T-helper 2 cell (primary cell): ENCODE measurements at regions not wholly inside any gene's neighbourhood (a gene's known extent, or its start where the extent isn't known, plus 50 kb on each side); places are given as distances from the start of the nearest gene placed in this dataset.
A peak's percentile ranks its signal among the peaks of the same experiment; 100 is the strongest.
"Not testable (repeated sequence)": the region's sequence is repeated elsewhere in the genome, so short reads cannot be mapped to it uniquely, and the experiment has no call there.

ENCODE experiments used
- DNase-seq, 5 experiments: peaks; one replicate each; pipeline versions ENCODE4 v3.0.0 to v3.0.0-alpha.2; 2012 to 2022

DNA sequence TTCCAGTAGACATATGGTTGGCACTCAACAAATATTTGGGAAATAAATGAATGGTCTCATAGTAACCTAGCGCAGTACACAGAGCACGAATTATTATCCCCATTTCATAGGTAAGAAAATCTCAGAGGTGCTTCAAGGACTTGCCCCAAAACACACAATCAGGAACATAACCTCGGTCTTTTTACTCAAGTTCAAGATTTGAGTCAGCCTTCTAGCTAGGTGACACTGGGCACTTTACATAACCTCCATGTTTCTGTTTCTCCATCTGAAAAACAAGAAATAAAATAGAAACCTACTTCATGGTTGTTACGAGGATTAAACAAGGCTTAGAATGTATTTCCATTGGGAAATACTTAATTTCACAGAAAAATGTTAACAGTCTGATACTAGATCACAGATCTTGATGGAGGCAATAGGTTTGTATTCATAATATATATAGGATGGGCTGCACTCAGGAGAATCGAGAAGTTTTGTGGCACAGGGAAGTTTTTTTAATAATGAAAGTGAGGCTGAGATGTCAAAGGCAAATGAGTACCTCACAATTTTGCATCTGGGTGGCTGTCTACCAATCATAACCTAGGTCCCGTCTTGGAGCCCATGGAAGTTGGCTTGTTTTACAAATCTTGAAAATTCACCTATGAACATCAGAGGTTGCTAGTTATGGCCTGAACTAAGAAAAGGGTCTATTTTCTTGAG lies 147.4 kb upstream of the ZC3H12C start:
- no peak for DNase-seq

- peak in 2 of 5 experiments; percentile 12 to 88 for DNase-seq
These were observed 146.8 kb upstream of the ZC3H12C start for GRCh38 chr11:109946322-109946846.

GRCh38 chr11:109954534-109954933 lies 138.7 kb upstream of the ZC3H12C start:
- no peak for DNase-seq

GRCh38 chr11:109956124-109956793 lies 136.9 kb upstream of the ZC3H12C start:
- DNase-seq = peak in 1 of 5 experiments; percentile 68

GRCh38 chr11:109957000-109957399 lies 136.2 kb upstream of the ZC3H12C start:
- DNase-seq = no peak

DNA sequence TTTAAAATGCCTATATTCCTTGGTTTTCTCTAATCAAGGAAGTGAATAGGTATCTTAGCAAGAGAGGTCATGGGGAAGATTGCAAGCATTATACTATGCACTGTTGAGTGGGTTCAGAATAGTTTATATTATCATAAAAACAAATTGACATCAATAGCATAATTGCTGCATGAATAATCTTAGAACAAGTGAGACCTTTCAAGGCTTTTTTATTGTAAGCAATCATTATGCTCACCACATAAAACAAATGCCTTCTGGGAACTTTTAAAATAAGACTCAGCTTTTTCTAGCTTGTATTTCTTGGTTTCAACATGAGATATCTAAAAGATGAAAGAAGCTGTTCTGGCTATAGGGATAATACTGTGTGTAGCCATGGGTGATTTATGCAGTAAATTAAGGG lies 135.6 kb upstream of the ZC3H12C start:
- no peak for DNase-seq

- DNase-seq = no peak
These were observed 134.9 kb upstream of the ZC3H12C start for GRCh38 chr11:109958131-109958820.

DNA sequence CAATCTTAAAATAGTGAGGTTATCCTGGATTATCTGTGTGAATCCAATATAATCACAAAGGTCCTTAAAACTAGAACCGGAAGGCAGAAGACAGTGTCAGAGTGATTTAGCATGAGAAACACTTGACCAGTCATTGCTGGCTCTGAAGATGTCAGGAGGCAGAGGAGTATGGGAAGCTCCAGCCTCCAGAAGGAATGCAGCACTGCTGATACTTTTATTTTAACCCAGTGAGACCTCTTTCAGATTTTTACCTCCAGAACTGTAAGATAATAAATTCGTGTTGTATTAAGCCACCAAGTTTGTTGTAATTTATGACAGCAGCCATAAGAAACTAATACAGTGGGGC lies 134.4 kb upstream of the ZC3H12C start:
- DNase-seq = no peak

GRCh38 chr11:109960831-109961230 lies 132.4 kb upstream of the ZC3H12C start:
- no peak for DNase-seq

- DNase-seq = no peak
These were observed 131.9 kb upstream of the ZC3H12C start for GRCh38 chr11:109961261-109961660.

GRCh38 chr11:109963101-109963500 lies 130.1 kb upstream of the ZC3H12C start:
- no peak for DNase-seq

GRCh38 chr11:109964487-109964886 lies 128.7 kb upstream of the ZC3H12C start:
- no peak for DNase-seq

DNA sequence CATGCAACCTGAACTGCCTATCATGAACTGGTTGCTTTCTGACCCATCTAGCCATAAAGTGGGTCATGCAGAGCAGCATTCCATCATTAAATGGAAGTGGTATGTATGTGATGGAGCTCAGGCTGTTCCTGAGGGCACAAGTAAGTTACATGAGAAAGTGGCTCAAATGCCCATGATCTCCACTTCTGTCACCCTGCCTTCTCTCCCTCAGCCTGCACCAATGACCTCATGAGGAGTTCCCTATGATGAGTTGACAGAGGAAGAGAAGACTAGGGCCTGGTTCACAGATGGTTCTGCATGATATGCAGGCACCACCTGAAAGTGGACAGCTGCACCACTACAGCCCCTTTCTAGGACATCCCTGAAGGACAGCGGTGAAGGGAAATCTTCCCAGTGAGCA lies 127.7 kb upstream of the ZC3H12C start:
- DNase-seq = not testable (repeated sequence)

DNA sequence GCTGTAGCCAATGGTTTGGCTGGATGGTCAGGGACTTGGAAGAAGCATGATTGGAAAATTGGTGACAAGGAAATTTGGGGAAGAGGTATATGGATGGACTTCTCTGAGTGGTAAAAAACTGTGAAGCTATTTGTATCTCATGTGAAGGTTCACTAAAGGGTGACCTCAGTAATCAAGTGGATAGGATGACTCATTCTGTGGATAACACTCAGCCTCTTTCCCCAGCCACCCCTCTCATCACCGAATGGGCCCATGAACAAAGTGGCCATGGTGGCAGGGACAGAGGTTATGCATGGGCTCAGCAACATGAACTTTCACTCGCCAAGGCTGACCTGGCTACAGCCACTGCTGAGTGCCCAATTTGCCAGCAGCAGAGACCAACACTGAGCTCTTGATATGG lies 127.3 kb upstream of the ZC3H12C start:
- not testable (repeated sequence) for DNase-seq

GRCh38 chr11:109967136-109967535 lies 126.1 kb upstream of the ZC3H12C start:
- not testable (repeated sequence) for DNase-seq

DNA sequence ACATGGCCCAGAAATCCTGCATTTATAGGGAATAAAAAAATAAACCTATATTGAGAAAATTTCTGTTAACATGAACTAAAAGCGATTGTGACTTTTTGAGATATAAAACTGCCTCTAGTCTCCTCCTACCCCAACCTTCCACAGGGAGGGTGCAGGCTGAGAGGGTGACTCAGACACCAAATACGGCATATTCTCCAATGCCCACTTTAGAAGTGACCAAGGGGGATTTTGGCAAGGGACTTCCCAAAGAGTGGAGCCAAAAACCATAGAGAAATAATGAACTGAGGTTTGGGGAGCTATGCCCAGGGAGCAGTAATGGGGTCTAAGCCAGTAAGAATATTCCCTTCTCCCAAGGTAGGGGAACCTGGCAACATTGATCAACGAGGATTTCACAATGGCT lies 124.9 kb upstream of the ZC3H12C start:
- no peak for DNase-seq

DNA sequence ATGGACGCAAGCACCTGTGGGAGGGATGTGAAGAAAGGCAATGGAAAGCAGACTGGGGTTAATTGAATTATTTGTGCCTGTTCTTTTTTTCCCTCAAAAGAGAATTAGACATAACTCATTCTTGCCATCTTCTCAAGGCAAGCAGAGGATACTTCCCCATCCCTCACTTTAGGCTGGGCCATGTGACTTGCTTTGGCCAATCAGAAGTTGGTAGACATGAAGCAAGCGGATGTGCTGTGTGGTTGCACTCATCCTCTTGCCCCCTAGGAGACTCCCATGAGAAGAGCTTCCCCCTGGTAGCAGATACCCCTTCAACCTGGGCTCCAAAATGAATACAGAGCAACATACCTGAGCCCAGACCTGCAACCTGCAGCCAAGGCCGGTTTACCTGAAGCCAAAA lies 124.4 kb upstream of the ZC3H12C start:
- DNase-seq = no peak

DNA sequence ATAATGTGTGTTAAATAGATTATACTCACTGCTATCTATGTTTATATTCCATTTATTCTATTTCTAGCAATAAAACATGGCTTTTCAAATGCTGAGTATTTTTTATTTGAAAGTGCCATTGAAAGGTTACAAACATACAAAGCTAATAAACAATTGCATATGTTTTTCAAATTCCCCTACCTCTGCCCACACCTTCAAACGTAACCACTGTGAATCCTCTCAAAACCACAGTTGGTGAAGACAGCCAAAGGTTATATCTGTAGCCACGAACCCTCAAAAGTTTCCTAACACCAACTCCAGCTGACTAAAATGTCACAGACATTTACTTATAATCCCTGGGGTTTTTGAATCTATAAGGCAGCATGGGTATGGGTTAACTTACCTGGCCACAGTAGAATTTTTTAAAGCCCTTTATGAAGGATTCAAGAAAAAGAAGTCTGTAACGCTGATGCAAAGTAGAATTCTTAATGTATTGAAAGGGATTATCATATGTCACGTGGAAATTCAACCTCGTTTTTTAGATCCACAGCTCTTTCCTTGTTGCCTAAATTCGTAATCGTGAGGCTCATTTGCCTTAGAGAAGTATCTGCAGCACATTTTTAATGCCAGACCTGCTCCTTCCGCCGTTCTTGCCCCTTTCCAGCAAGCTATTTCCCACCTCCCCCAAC lies 122.5 kb upstream of the ZC3H12C start:
- DNase-seq = peak in 1 of 5 experiments; percentile 74

- DNase-seq = peak in 1 of 5 experiments; percentile 25
These were observed 122.0 kb upstream of the ZC3H12C start for GRCh38 chr11:109971184-109971523.

DNA sequence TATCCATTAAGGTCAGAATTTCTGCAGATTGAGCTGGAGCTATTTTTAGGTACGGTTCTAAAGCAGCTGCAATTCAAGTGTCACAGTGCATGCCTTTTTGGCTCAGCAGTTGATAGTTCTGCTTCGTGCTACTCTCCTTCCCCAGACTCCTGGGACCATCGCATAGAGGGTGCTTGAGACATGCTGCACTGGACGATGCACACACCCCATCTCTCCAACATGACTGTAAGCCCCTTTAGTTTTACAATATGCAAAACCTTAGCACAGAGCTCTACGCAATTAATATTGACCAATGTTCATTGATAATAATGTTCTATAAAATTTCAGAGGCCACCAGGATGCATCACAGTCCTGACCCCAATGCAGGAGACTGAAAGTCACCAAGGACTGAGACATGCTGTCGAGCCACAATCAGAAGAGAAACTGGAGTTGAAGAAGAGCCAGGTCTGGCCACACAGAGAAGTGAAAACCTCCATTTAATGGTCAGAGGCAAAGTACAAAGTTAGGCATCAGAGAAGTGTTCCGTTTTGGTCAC lies 120.9 kb upstream of the ZC3H12C start:
- DNase-seq = no peak

DNA sequence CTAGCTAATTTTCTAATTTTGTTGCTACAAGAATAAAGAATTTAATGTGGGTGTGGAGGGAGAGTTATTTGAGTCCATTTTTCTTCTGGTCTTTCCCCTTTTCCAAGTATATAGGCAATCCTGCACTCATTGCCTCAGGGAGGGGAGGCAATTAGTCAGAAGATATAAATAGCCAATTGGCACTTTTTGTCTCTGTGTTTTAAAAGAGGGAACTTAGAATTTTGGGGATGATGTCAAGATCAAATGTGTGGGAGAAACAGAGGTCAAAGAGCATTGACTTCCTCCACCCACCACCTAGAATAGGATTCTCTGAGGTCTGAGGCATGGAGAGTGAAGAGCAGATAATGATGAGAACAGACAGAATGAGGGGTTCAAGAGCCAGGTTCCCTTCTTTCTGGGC lies 120.3 kb upstream of the ZC3H12C start:
- DNase-seq = no peak

- DNase-seq = no peak
These were observed 119.7 kb upstream of the ZC3H12C start for GRCh38 chr11:109973486-109973885.

DNA sequence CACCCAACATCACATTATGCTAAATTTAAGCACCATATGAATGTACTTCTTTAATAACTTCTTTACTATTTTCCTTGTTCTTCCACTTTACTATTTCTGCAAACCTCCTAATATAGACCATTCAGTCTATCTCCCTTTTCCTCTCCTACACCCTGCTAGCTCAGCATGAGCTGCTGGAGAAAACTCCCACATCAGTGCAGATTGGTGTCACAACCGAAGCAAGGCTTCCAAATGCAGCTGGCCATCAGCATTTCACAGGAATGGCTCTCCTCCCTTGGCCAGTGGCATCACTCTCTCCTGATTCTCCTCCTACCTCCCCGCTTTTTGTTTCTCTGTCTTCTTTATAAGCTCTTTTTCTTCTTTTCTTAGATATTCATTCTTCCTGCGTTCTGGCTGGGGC lies 118.7 kb upstream of the ZC3H12C start:
- no peak for DNase-seq
